ENCODE measurements at regions not wholly inside any gene's neighbourhood (a gene's known extent, or its start where the extent isn't known, plus 50 kb on each side); places are given as distances from the start of the nearest gene placed in this dataset.
A peak's percentile ranks its signal among the peaks of the same experiment; 100 is the strongest.

GRCh38 chr5:18219241-18219640, 585.0 kb downstream of the TAF11L14 start:
- no peak overlapping the region for H3K4me3 ChIP-seq (ENCODE audit: control insufficient read depth, low read depth, low read length)
- no peak for DNase-seq (ENCODE audit: low read depth)
- TF ChIP-seq CTCF (conservative IDR thresholded peaks at IDR 0.05; ENCODE audit: control insufficient read depth, insufficient read depth, low read depth, low read length): no peak

GRCh38 chr5:18220631-18221030, 586.4 kb downstream of the TAF11L14 start:
- peak; percentile 22 for DNase-seq (ENCODE audit: low read depth)

GRCh38 chr5:18236386-18236785, 602.1 kb downstream of the TAF11L14 start:
- no peak for TF ChIP-seq CTCF (conservative IDR thresholded peaks at IDR 0.05; ENCODE audit: control insufficient read depth, insufficient read depth, low read depth, low read length)
- no peak overlapping the region for H3K4me3 ChIP-seq (ENCODE audit: control insufficient read depth, low read depth, low read length)
- DNase-seq (ENCODE audit: low read depth): no peak

More at GRCh38 chr5:18220631-18221030, 586.4 kb downstream of the TAF11L14 start:
- no peak overlapping the region for H3K4me3 ChIP-seq (ENCODE audit: control insufficient read depth, low read depth, low read length)
- TF ChIP-seq CTCF (conservative IDR thresholded peaks at IDR 0.05; ENCODE audit: control insufficient read depth, insufficient read depth, low read depth, low read length): no peak

GRCh38 chr5:18238321-18238720, 604.1 kb downstream of the TAF11L14 start:
- H3K4me3 ChIP-seq (ENCODE audit: control insufficient read depth, low read depth, low read length): no peak overlapping the region
- no peak for TF ChIP-seq CTCF (conservative IDR thresholded peaks at IDR 0.05; ENCODE audit: control insufficient read depth, insufficient read depth, low read depth, low read length)
- DNase-seq (ENCODE audit: low read depth): no peak

GRCh38 chr5:18240971-18241370, 606.7 kb downstream of the TAF11L14 start:
- no peak overlapping the region for H3K4me3 ChIP-seq (ENCODE audit: control insufficient read depth, low read depth, low read length)
- no peak for DNase-seq (ENCODE audit: low read depth)
- no peak for TF ChIP-seq CTCF (conservative IDR thresholded peaks at IDR 0.05; ENCODE audit: control insufficient read depth, insufficient read depth, low read depth, low read length)

GRCh38 chr5:18243846-18244245, 609.6 kb downstream of the TAF11L14 start:
- no peak for DNase-seq (ENCODE audit: low read depth)
- no peak overlapping the region for H3K4me3 ChIP-seq (ENCODE audit: control insufficient read depth, low read depth, low read length)
- no peak for TF ChIP-seq CTCF (conservative IDR thresholded peaks at IDR 0.05; ENCODE audit: control insufficient read depth, insufficient read depth, low read depth, low read length)

- TF ChIP-seq CTCF (conservative IDR thresholded peaks at IDR 0.05; ENCODE audit: control insufficient read depth, insufficient read depth, low read depth, low read length): no peak
- H3K4me3 ChIP-seq (ENCODE audit: control insufficient read depth, low read depth, low read length): no peak overlapping the region
- DNase-seq (ENCODE audit: low read depth): no peak
Measured at GRCh38 chr5:18244309-18244708, 610.0 kb downstream of the TAF11L14 start.
